Adrenal gland (tissue), 5 donors: ENCODE measurements at regions not wholly inside any gene's neighbourhood (a gene's known extent, or its start where the extent isn't known, plus 50 kb on each side); places are given as distances from the start of the nearest gene placed in this dataset.
"Not testable (repeated sequence)": the region's sequence is repeated elsewhere in the genome, so short reads cannot be mapped to it uniquely, and the experiment has no call there.

Experiments
- POLR2A ChIP-seq, 2 donors: fragments of 450-650 bp; IDR thresholded peaks; one replicate each; pipeline ENCODE4 v1.6.1; 2017; ENCODE audit warnings: antibody characterized with exemption in 2 of 2, mild to moderate bottlenecking in 2 of 2, moderate library complexity in 1 of 2
- TF ChIP-seq, protein P1 (sequence below), 6 experiments: fragments of 450-650 bp in 4 of 6; fragments of 200-600 bp in 2 of 6; sonication (generic) in 1 of 6; IDR thresholded peaks; 1 replicate in 5 of 6; 2 replicates in 1 of 6; pipeline versions ENCODE4 v1.5.1 to v1.8.0; 2016 to 2021; ENCODE audit warnings: antibody characterized with exemption in 6 of 6, mild to moderate bottlenecking in 2 of 6, moderate library complexity in 1 of 6
- donor health status: DM: no; HTN: no; CAD: no.

DNA sequence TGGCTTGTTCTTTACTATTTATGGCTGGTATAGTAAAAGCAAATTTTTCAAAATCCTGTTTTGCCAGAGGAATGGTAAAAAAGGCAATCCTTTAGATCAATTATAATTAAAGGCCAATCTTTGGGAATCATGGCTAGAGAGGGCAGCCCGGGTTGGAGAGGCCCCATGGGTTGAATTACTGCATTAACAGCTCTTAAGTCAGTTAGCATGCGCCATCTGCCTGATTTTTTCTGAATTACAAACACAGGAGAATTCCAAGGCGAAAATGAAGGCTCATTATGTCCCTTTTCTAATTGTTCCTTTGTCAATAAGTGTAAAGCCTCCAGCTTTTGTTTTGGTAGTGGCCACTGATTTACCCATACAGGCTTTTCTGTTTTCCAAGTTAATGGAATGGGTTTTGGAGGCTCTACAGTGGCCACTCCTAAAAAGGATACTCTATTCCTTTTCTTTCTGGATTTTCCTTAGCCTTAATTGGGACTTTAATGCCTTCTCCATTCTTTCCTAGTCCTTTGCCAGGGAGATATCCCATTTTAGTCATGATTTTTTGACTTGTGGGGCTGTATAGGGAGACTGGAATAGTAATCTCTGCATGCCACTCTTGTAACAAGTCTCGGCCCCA, 114.9 kb upstream of the LARP1 start:
- TF ChIP-seq, protein P1, sequence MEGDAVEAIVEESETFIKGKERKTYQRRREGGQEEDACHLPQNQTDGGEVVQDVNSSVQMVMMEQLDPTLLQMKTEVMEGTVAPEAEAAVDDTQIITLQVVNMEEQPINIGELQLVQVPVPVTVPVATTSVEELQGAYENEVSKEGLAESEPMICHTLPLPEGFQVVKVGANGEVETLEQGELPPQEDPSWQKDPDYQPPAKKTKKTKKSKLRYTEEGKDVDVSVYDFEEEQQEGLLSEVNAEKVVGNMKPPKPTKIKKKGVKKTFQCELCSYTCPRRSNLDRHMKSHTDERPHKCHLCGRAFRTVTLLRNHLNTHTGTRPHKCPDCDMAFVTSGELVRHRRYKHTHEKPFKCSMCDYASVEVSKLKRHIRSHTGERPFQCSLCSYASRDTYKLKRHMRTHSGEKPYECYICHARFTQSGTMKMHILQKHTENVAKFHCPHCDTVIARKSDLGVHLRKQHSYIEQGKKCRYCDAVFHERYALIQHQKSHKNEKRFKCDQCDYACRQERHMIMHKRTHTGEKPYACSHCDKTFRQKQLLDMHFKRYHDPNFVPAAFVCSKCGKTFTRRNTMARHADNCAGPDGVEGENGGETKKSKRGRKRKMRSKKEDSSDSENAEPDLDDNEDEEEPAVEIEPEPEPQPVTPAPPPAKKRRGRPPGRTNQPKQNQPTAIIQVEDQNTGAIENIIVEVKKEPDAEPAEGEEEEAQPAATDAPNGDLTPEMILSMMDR (IDR thresholded peaks at IDR 0.05): peak in 5 of 6 experiments; percentile 32 to 63 (median 60)
- not testable (repeated sequence) for TF ChIP-seq POLR2A (IDR thresholded peaks at IDR 0.05)
